Stimulated activated CD4-positive, alpha-beta T cell treated with anti-CD3 and anti-CD28 coated beads, Interleukin-4, amount 100 ng/mL, for 4 hours (primary cell): ENCODE measurements at regions not wholly inside any gene's neighbourhood (a gene's known extent, or its start where the extent isn't known, plus 50 kb on each side); places are given as distances from the start of the nearest gene placed in this dataset.

Experiments used
- DNase-seq, 2 experiments: peaks; one replicate each; pipeline ENCODE4 v3.0.0-alpha.2; 2020

DNA sequence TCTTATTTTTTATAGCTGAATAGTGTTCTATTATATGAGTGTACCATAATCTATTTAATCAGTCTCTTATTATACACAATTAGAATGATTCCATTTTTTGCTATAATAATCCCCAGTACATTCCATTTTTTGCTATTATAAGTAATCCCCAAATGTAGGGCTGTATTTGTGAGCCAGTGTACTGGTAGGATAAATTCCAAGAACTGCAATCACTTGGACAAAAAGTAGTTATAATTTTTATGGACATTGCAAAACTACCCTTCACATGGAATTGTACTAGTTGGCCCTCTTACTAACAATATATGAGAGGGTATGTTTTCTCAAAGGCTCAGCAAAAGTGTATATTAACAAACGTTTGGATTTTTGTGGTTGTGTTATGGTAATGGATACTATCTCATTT is 481.7 kb upstream of the CLINT1 start:
- no peak for DNase-seq

DNA sequence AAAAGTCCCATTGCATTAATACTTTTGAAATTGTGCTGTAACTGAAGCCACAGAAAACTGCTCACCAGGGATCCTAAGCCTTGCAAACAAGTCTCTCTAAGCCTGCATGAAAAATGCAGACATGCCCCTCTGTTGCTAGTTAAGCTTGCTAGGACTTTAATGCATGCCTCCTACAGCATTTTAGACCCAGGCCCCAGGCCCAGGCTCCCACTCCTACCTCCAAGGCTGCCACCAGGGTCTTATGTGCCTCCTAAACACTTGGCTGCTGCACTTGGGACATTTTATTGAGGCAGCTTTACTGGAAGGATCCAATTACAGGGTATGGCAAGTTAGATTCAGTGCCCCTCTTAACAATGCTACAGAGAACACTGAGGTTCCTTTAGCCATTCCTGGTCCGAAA is 467.3 kb upstream of the CLINT1 start:
- DNase-seq: no peak

DNA sequence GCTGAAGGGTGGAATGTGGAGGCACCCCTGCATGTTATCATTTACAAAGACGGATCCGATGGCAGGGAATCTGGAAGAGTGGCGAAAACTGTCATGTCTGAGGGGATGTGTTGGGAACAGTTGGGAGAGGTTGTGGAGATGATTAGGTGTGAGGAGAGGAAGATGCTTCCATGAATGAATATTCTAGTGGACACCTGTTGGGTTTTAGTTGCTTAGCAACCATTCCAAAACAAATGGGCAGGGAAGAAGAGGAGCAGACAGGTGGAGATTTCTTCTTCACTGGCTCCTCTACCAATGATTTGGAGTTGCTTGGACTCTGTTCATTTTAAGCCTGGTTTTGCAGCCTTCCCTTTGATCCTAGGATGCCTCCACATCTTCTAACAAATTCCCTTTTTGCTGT is 465.3 kb upstream of the CLINT1 start:
- DNase-seq: no peak

DNA sequence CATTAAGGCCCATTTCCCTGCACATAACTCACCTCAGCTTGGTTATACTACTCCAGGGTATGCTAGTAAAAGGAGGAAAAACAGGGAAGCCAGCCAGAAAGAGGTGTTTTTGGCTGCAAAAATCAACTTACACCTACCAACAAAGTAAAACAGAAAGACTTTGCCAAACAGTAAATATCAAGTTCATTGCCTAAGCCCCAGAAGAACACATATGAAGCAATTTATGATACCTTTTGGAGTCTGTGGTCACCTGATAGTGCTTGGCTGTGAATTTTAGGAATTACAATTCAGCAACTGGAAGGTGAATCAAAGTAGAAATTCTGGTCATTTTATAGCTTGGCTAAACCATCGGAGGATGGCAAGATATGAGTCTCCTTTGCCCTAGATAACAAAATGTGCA is 463.7 kb upstream of the CLINT1 start:
- no peak for DNase-seq

DNA sequence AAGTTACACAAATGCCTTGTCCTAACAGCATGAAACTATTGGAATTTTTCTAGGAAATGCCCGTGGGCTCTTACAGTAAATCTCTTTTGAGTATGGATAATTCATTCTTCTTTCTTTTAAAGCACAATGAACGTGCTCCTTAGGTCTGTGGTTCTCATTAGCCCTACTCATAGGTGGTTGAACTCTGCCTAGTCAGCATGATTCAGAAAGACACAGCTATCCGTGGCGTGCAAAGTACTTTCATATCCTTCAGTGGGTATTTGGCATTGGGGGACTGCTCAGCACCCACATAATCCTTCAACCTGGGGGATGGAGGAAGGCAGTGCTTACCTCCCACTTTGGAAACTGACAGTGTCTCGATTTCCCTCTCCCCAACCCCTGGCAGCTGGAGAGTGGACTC is 462.0 kb upstream of the CLINT1 start:
- DNase-seq: no peak

DNA sequence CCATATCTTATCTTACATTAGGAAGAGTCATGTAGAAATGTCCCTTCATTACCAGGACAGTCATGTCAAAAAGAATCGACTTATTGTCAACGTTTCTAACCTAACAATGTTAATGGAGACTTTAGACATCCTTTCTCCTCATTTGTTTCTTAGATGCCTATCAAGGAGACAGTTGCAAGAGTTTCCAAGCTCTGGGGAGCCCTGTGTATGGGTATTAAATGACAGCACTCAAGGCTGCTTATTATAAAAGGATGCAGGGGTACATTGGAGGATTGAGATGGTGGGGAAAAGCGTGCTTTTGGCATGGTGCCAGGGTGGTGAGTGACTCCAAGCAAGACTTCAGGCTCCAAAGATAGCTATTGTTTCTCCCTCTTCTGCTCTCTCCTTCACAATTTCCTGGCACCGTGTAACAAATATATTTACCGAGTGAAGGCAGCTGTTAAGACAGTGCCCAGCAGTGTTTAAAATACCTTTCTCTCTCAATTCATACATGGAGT is 461.3 kb upstream of the CLINT1 start:
- no peak for DNase-seq

DNA sequence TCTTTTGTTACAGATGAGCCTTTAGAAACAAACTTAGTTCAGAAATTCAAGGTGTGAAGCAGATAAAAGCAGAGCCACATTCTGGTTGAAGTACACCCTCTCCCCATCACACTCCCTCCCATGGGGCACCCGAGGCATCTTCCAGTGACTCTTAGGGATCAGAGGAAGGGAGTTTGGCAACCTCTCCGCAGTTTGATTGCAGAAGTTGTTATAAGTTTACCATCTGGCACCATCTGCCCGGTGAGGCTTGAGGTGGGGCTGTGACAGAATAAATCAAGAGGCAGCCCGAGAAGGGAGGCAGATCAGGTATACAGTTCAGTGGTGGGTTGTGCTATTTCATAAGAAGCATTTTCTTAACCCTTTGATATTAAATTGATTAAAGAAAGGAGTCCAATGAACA is 458.6 kb upstream of the CLINT1 start:
- DNase-seq: no peak

DNA sequence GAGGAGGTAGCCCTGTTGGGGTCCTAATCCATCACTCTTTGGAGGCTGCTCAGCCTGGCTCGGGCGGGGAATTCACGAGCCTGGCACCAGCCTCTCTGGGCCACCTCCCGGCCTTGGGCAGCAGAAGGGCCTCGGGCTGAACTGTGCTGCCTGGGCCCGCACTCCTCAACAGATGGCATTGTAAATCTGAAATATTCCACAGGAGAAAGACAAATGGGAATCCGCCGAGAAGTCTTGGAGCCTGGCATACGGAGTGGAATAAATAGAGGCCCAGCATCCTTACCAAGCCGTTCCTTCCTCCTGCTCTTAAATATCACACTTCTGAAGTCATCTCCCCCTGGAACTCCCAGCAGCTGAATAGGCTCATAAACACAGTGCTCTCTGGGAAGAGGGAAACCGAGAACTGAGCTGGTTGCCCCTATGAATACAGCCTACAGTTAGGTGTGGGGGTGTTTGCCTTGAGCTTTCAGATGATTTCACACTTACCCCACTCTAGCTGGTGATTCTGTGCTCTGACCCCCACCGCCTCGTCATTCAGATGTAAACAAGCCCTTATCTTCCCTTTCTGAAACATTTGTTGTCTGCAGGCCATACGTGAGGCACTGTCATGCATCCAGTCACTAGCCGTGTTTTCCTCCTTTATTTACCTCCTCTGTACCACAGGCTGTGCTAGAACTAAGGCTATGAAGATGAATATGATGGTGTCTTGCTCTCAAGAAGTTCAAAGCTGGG is 455.0 kb upstream of the CLINT1 start:
- DNase-seq: no peak

DNA sequence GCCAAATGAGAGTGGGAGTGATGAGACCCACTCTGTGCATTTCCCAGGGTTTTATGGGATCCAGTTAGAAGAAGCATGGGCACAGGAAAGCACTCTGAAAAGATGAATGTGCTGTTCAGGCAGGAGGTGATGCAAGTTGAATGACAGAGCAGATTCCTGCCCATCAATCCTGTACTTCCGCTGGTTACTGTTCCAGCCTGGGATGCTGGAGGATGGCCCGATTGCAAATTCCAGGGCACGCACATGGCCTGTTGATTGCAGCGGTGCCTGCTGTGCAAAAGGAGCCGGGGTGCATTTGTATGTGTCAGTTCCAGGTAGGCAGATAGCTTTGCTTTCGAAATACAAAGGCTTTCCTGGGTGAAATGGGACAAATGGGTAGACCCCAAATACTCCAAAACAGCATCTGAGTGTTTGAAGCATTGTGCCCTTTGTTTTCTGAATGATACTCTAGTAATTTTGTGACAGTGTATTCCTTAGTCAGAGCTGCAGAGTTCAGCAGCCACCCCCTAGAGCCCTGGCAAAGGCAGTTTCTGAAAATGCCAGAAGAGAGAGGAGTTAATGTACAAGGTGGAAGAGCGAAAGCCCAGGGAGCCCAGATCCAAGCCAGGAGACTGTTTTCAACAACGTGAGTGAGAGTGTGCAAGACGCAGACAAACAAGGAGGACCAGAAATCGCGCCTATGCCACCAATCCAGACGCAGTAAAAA is 454.2 kb upstream of the CLINT1 start:
- no peak for DNase-seq

DNA sequence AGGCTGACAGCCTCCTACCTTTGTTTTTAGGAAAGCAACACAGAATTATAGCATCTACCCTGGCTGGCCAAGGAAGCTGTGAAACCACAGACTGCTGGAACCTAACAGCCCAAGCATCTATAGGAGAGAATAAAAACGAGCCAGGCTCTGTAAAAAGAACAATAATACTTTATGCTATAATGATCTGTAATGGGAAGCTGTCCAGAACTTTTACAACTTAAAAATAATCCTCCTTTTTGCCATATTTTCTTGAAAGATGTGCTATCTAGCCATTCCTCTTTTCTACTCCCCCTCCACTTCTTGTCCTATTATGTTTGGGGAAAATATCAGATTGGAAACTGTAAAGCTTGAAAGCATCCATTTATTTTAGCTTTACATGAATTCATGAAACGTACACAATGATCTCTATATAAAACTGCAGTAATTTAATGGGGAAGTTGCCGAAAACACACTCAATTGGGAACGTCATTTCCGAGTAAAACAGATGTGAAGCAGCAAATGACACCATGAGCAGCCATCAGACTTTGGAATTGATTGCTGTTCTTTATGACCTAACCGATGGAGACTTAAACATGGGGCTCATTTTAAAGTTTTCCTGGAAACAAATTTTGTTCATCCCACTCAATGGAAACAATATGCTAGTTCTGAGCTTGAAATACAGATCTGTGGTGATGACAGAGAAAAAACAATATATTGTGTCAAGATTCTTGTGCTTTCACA is 450.3 kb upstream of the CLINT1 start:
- DNase-seq: no peak

DNA sequence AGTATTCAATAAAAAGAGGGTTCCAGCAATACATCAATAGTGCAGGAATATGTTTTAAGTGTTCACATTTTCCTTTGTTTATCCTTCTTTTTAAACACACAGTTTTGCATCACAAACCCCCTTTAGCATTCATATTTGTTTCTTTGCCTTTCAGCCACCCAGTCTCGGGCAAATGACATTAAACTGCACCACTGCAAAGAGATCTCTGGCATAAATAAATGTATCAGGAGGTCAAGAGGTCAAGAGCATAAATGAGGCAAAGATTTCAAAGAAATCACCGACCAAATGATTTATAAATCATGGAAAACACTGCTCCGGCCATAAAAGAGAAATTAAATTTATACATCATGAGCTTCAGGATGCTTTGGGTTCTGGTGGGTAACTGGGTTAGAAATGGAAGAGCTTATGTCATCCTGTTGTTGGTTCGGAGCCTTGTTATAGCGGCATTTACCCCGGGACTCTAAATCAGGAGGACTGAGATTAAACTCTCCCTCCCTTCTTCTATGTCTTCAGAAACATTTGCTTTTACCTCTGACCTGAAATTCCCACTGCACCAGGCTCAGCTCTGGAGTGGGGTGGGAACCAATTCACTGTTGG is 449.6 kb upstream of the CLINT1 start:
- no peak for DNase-seq

DNA sequence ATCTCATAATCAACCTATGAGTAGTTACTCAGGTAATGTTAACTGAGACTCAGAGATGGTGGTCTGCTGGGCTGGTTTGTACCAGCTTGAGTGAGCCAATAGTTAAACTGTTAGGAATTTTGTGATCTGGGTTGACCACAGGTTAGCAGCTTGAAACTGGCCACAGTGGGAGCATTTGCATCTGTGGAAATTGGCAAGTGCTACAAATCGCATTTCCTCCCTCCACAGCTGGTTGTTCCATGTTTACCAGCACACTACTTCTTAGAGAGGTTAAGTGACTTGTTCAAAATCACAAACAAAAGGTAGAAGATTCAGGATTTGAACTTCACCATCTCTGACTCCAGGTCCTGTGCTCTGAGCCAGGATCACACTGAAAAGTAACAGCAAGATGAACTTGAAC is 446.9 kb upstream of the CLINT1 start:
- DNase-seq: no peak

DNA sequence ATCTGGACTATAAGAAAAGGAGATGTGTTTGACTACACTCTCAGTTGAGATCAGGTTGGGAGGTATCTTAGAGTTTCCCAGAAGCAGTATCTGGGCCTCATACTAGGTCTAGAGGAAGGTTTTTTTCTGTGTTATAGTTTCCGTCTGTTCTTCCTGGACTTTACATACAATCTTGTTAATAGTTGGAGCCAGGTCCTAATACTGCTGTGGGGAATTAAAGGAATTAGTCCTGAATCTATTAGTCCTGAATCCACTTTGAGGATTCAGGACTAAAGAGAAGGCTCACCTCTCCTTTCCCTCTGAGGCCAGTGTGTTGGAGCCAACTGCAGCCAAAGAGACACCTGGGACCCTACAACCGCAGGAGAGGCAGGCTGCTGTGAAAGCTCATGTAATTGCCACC is 445.7 kb upstream of the CLINT1 start:
- DNase-seq: no peak

DNA sequence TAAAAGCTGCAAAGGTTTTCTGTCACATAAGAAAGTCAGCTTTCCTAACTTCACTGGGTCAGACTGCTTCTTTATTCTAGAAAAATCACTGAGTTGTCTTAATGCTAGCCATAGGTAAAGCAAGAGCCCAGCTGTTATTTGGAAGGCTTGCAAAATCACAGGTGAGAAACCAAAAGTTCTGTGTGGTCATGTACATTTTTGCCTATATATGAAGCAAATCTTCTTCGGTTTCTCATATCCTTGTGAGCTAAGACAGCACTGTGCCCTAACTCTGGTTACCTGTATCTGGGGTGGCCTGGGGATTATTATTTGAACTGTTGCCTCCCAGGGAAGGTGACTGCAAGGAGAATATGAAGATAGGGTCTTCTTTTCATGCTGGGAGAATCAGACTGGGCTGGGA is 444.9 kb upstream of the CLINT1 start:
- no peak for DNase-seq

DNA sequence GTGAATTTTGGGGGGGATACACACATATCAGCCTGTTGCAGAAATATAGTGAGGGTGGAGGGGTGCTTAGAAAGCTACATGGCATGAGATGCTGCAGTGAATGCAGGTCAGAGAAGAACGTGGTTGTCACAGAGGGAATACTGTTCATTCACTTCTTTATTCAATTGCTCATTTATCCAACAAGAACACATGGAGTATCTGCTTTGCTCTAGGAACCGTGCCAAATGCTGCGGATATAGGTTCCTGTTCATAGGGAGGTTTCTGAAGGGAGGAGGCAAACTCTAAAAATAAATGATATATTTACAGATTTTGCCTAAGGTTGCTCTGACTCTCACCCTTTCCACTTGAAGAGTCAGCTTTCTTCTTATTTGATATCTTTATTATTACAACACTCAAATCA is 444.3 kb upstream of the CLINT1 start:
- no peak for DNase-seq

DNA sequence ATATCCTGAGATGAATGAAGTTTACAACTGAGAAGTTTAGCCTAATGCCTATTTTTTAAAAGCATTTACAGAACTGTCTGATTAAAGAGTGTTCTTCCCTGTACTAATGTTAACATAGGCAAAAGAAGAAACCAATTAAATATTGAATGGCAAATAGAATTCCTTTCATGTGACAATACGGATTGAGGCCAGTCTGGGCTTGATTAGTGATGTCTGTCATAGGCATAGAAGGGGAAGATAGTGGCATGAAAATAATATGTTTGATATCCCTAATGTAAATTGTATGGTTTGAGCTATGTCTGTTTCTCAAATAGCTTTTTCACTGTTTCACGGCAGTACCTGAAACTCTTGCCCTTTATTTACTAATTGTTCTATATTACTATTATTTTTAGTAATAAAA is 443.1 kb upstream of the CLINT1 start:
- no peak for DNase-seq

DNA sequence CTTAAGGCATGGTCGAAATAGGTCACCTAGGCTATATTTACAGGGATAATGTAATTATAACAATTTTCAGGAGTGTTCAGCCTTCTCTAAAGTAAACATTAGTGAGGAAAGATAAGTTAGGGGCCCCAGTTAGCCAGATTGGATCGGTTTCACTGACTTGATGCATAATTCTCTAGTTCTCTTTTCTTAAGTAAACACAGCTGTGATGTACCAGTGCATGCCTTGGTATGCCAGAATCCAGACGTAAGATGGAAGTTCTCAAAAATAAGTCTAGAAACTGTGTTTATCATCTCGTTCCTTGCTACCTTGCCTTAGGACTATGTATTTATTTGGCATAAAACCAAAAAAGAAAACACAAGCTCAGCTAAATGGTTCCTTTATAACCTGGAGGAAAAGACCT is 442.2 kb upstream of the CLINT1 start:
- DNase-seq: no peak

DNA sequence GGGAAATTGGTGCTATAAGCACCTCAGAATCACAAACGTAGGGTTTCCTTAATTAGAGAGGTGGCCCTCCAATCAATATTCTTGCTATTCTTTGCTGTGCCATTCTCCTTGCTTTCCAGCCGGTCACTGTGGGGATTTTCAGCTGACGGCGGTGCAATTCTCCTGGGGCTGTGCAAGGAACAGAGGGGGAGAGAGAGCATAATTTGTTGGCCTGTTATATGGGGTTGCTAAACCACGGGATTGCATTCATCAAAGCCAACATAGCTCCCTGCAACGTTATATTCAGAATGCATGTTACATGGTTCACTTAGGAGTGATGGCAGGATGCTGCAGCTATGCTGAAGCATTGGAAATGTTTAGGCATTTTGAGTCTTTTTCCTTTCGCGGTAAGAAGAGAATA is 441.3 kb upstream of the CLINT1 start:
- no peak for DNase-seq

DNA sequence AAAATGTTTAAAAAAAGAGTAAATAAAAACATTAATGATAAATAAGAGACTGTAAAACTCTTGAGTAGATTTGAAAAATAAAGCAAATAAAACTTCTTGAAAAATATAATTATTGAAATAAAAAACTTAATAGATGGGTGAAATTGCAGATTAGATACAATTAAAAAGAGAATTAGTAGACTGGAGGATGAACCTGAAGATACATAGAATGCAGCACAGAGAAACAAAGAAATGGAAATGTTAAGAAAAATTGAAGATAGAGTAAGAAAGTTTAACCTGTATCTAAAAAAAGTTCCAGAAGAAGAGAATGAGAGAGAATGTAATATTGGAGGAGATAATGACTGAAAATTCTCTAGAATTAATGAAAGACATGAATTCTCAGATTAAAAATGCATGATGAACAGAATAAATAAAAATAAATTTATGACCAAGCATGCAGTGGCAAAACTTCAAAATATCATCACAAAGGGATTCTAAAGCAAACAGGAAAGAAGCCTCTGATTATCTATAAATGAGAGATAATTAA is 438.1 kb upstream of the CLINT1 start:
- DNase-seq: no peak

DNA sequence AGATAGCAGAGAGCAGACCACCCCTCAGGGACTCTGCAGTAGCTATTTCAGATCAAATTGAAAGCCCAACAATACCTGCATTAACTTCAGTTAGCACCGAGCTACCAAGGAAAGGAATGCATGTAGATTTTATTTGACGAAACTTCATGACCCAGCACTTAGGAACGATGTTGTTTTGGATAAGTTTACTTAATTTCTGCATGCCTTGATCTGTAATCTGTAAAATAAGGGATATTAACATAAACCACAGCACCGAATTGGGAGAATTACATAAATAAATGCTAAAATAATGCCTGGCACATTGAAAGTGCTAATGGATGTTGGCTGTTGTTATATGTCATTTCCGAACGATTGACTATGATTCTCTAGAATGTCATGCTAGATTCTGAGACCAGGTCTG is 435.8 kb upstream of the CLINT1 start:
- DNase-seq: no peak

DNA sequence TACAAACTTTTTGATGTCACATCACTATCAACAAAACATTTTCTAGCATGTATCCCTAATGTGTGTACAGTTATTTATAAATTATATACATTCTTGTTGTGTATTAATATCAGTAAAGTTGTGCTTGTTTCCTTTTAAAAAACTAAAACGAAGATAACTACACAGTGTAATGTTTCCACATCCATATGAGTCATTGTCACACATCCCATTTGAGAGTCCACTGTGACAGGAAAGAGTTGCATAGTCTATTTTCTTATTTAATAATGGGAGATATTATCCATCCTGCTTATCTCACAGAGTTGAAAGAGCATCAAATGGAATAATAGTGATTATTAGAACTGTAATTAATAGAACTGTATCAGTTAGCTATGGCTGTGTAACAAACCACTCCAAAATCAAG is 434.0 kb upstream of the CLINT1 start:
- DNase-seq: no peak

DNA sequence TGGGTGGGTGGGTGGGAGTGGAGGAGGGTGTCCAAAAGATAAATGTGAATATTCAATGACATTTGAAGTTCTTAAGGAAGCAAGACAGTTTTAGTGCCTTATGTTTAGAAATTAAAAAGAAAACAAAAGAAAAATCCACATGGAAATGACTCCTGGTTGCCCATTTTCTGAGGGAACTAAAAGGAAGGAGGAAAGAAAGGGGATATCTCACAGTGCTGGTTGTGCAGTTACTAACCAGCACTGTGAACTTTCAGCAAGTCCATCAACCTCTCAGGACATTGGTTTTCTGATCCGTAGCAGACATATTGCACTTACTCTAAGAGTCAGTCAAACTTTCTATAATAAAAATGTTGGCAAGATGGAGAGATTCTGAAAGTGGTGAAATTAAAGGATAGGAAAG is 431.0 kb upstream of the CLINT1 start:
- DNase-seq: no peak

DNA sequence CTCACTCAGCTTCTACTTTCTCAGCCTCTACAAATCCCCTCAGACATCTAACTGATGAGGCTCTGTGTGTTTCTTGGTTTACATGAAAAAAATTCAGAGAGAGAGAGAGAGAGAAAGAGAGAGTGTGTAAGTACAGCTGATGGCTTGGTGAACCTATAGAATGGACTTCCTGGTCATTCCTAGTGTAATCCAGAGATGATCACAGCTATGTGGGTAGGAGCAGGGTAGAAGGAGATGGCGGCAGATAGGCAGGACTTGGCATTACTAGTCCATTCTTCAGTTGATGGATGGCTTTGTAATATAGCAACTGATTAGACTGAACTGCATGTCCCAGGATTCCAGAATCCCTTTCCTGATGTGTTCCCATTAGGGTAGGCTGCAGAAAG is 429.3 kb upstream of the CLINT1 start:
- no peak for DNase-seq
